COLO829 (cell line): ENCODE measurements at regions not wholly inside any gene's neighbourhood (a gene's known extent, or its start where the extent isn't known, plus 50 kb on each side); places are given as distances from the start of the nearest gene placed in this dataset.

Experiments used
- DNase-seq: peaks from one replicate; pipeline ENCODE4 v3.0.0; 2012; ENCODE audit warnings: low spot score

GRCh38 chr4:102440498-102440897 lies 60.7 kb upstream of the NFKB1 start:
- no peak for DNase-seq

- DNase-seq: no peak
These were observed 58.9 kb upstream of the NFKB1 start for GRCh38 chr4:102441978-102442911.

GRCh38 chr4:102444752-102445151 lies 56.4 kb upstream of the NFKB1 start:
- no peak for DNase-seq

- no peak for DNase-seq
These were observed 55.9 kb upstream of the NFKB1 start for GRCh38 chr4:102445213-102445612.

- DNase-seq: no peak
These were observed 53.7 kb upstream of the NFKB1 start for GRCh38 chr4:102447413-102447812.

GRCh38 chr4:102449751-102450352 lies 51.3 kb upstream of the NFKB1 start:
- DNase-seq: peak; percentile 62

GRCh38 chr4:102451266-102451665 lies 49.9 kb upstream of the NFKB1 start:
- DNase-seq: no peak
